Thyroid gland (tissue), 4 donors: ENCODE measurements at regions not wholly inside any gene's neighbourhood (a gene's known extent, or its start where the extent isn't known, plus 50 kb on each side); places are given as distances from the start of the nearest gene placed in this dataset.

Source experiments
- DNase-seq, 2 donors: peaks; one replicate each; pipeline ENCODE4 v3.0.0-alpha.2; 2019
- H3K27ac ChIP-seq, 3 donors: fragments of 200-600 bp; sonication (generic); 1 replicate in 2 of 3; 2 replicates in 1 of 3; pipeline ENCODE4 v1.5.1; 2016 to 2019; ENCODE audit warnings: mild to moderate bottlenecking in 1 of 3, moderate library complexity in 1 of 3
- H3K27me3 ChIP-seq: fragments of 200-600 bp; sonication (generic); one replicate; pipeline ENCODE4 v1.5.1; 2019
- H3K36me3 ChIP-seq, 2 donors: fragments of 200-600 bp; sonication (generic); one replicate each; pipeline ENCODE4 v1.5.1; 2016 to 2019
- H3K4me1 ChIP-seq, 2 donors: fragments of 200-600 bp; sonication (generic); one replicate each; pipeline ENCODE4 v1.5.1; 2017 to 2019
- H3K4me3 ChIP-seq, 3 donors: fragments of 200-600 bp; sonication (generic); replicated peaks in 1 of 3; 1 replicate in 2 of 3; 2 replicates in 1 of 3; pipeline ENCODE4 v1.5.1; 2016; ENCODE audit warnings: mild to moderate bottlenecking in 1 of 3
- H3K9me3 ChIP-seq: fragments of 200-600 bp; sonication (generic); one replicate; pipeline ENCODE4 v1.5.1; 2017
- POLR2A ChIP-seq, 2 donors: fragments of 450-650 bp; IDR thresholded peaks; one replicate each; pipeline ENCODE4 v1.6.1; 2017; ENCODE audit warnings: antibody characterized with exemption in 2 of 2, mild to moderate bottlenecking in 2 of 2, moderate library complexity in 1 of 2
- WGBS, 2 donors: methylation state at CpG; one replicate each; pipeline ENCODE4 v1.1.5; 2017; 5-methylcytosine and 5-hydroxymethylcytosine counted together
- intact Hi-C: fragments of 100-400 bp; cut with DNase I; formaldehyde crosslinking; loops from one replicate; pipeline ENCODE4 v1.15.1; 2023
- TF ChIP-seq, protein P1 (sequence below), 6 experiments: fragments of 200-600 bp in 3 of 6; fragments of 450-650 bp in 3 of 6; sonication (generic) in 3 of 6; IDR thresholded peaks; one replicate each; pipeline ENCODE4 v1.5.1; 2016 to 2019; ENCODE audit warnings: antibody characterized with exemption in 6 of 6, mild to moderate bottlenecking in 2 of 6, inconsistent platforms in 1 of 6, moderate library complexity in 1 of 6

DNA sequence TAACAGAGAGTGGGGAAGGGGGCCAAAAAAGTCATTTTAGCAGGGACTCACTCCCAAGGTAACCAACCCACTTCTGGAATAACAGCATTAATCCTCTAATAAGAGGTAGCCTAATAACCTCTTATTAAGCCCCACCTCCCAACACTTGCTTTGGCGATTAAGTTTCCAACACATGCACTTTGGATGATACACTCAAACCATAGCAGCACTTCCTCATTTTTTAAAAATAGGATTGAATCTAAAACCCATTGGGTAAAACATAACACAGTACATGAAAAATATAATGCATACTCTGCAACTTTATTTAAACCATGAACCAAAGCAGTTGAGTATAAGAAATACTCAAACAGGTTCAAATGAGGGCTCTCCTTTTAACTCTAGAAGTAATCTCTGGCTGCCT lies 318.3 kb downstream of the HACE1 start:
- no peak for TF ChIP-seq POLR2A (IDR thresholded peaks at IDR 0.05)
- TF ChIP-seq, protein P1, sequence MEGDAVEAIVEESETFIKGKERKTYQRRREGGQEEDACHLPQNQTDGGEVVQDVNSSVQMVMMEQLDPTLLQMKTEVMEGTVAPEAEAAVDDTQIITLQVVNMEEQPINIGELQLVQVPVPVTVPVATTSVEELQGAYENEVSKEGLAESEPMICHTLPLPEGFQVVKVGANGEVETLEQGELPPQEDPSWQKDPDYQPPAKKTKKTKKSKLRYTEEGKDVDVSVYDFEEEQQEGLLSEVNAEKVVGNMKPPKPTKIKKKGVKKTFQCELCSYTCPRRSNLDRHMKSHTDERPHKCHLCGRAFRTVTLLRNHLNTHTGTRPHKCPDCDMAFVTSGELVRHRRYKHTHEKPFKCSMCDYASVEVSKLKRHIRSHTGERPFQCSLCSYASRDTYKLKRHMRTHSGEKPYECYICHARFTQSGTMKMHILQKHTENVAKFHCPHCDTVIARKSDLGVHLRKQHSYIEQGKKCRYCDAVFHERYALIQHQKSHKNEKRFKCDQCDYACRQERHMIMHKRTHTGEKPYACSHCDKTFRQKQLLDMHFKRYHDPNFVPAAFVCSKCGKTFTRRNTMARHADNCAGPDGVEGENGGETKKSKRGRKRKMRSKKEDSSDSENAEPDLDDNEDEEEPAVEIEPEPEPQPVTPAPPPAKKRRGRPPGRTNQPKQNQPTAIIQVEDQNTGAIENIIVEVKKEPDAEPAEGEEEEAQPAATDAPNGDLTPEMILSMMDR (IDR thresholded peaks at IDR 0.05): no peak
- 89 to 91% methylated on average over 1 of the region's 1 CpG for WGBS, 2 donors
- no peak for DNase-seq
- H3K9me3 ChIP-seq: no peaks in the 10 kb centered on the region
- H3K27ac ChIP-seq: no peak overlapping the region
- no peaks in the 10 kb centered on the region for H3K4me1 ChIP-seq
- intact Hi-C loops: no loop called here
- no peak overlapping the region for H3K4me3 ChIP-seq
- H3K36me3 ChIP-seq: no peaks in the 10 kb centered on the region
- no peaks in the 10 kb centered on the region for H3K27me3 ChIP-seq

DNA sequence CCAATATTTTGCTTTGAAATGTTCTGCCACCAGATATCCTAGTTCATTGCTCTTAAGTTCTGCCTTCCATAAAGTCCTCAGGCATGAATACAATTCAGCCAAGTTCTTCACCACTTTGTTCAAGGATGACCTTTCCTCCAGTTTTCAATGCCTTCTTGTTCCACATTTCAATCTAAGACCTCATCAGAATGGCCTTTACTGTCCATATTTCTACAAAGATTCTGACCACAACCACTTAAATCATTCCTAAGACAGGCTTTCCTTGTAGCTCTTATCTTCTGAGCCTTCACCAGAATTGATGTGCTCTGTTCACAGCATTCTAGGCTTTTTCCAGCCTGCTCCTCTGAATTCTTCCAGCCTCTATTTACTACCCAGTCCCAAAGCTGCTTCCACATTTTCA lies 319.0 kb downstream of the HACE1 start:
- Histone ChIP-seq H3K9me3 (no peaks in the 10 kb centered on the region), H3K4me3 (no peak overlapping the region), H3K27me3 (no peaks in the 10 kb centered on the region), H3K36me3 (no peaks in the 10 kb centered on the region), H3K27ac (no peak overlapping the region), H3K4me1 (no peaks in the 10 kb centered on the region)
- TF ChIP-seq, protein P1 (IDR thresholded peaks at IDR 0.05): no peak
- no peak for TF ChIP-seq POLR2A (IDR thresholded peaks at IDR 0.05)
- no peak for DNase-seq
- intact Hi-C loops: no loop called here

DNA sequence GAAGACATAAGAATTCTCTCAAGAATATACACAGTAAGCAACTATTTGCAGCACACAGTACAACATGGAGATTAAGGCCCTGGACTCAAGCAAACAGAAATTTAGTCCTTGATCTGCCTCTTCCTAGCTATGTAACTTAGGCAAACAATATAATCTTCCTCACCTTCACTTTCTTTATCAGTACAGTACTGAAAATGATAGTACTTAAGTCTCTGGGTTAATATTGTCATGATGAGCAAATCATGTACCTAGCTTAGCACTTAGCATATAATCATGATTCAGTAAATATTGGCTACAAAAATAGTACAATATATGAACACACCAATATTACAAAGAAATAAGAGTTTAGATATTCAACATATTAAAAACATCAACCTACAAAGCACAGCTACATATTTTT lies 320.5 kb downstream of the HACE1 start:
- TF ChIP-seq, protein P1 (IDR thresholded peaks at IDR 0.05): no peak
- no peak for TF ChIP-seq POLR2A (IDR thresholded peaks at IDR 0.05)
- no peak overlapping the region for H3K27ac ChIP-seq

DNA sequence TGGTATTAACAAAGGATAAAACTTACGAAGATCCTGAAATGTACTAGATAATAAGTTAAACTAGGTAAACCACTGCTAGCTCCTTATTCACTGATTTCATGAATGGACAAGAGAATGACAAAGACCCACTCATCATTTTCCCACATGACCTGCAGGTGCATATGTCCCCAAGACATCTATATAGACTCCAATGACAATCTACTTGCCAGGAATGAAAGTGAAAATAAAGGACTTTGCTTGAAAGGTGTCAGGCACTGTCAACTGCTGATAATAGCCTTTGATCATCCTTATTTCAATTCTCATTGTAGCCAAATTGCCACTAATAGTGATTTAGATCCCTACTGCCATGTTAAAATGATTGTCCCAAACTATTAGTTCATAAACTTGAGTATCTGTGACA lies 321.8 kb downstream of the HACE1 start:
- intact Hi-C loops: no loop called here
- no peak overlapping the region for H3K4me3 ChIP-seq

More for the DNA sequence above, 320.5 kb downstream of the HACE1 start:
- intact Hi-C loops: no loop called here
- Histone ChIP-seq H3K36me3 (no peaks in the 10 kb centered on the region), H3K4me1 (no peaks in the 10 kb centered on the region), H3K9me3 (no peaks in the 10 kb centered on the region), H3K4me3 (no peak overlapping the region), H3K27me3 (no peaks in the 10 kb centered on the region)
- DNase-seq: no peak

DNA sequence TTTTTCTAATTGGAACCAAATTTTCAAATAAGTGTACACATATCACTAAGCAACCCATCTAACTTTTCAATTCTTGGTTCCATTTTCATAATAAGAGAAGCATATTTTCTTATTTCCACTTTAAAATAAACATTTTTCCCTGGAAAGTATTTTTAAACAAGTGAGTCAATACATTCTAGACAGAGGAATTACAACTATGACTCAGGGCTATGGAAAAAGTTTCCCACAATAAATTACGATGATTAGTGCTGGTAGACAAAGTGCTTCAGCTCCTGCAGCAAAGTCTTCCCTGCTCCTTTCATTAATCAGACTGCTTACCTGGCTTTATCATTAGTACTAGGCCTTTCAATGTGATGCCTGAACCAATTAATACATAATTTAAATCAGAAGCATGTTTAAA lies 322.5 kb downstream of the HACE1 start:
- H3K27ac ChIP-seq: no peak overlapping the region
- H3K4me3 ChIP-seq: no peak overlapping the region
- intact Hi-C loops: no loop called here
- no peaks in the 10 kb centered on the region for H3K27me3 ChIP-seq
- WGBS, 2 donors: 70% methylated on average over 1 of the region's 1 CpG
- H3K9me3 ChIP-seq: no peaks in the 10 kb centered on the region
- TF ChIP-seq, protein P1 (IDR thresholded peaks at IDR 0.05): no peak
- TF ChIP-seq POLR2A (IDR thresholded peaks at IDR 0.05): no peak
- H3K4me1 ChIP-seq: no peaks in the 10 kb centered on the region
- no peak for DNase-seq
- no peaks in the 10 kb centered on the region for H3K36me3 ChIP-seq

More for the DNA sequence above, 321.8 kb downstream of the HACE1 start:
- WGBS, 2 donors: 97 to 98% methylated on average over 1 of the region's 1 CpG
- no peaks in the 10 kb centered on the region for H3K36me3 ChIP-seq
- TF ChIP-seq, protein P1 (IDR thresholded peaks at IDR 0.05): no peak
- no peak for TF ChIP-seq POLR2A (IDR thresholded peaks at IDR 0.05)
- no peak for DNase-seq
- no peaks in the 10 kb centered on the region for H3K4me1 ChIP-seq
- no peaks in the 10 kb centered on the region for H3K27me3 ChIP-seq
- H3K27ac ChIP-seq: no peak overlapping the region
- no peaks in the 10 kb centered on the region for H3K9me3 ChIP-seq
